ENCODE measurements at regions not wholly inside any gene's neighbourhood (a gene's known extent, or its start where the extent isn't known, plus 50 kb on each side); places are given as distances from the start of the nearest gene placed in this dataset.

GRCh38 chr10:1989090-1989489, 251.8 kb upstream of the ADARB2 start:
- DNase-seq: no peak
- Mint-ChIP-seq H3K4me1 (no peaks in the 10 kb centered on the region), H3K27ac (no peak overlapping the region), H3K9me3 (no peaks in the 10 kb centered on the region), H3K4me3 (no peak overlapping the region), H3K27me3 (no peaks in the 10 kb centered on the region), H3K36me3 (no peaks in the 10 kb centered on the region)
- CTCF ChIA-PET: no interaction called here

- DNase-seq: no peak
- Mint-ChIP-seq H3K4me1 (no peaks in the 10 kb centered on the region), H3K27ac (no peak overlapping the region), H3K9me3 (no peaks in the 10 kb centered on the region), H3K4me3 (no peak overlapping the region), H3K27me3 (no peaks in the 10 kb centered on the region), H3K36me3 (no peaks in the 10 kb centered on the region)
- CTCF ChIA-PET: no interaction called here
Measured at GRCh38 chr10:1981976-1982375, 244.7 kb upstream of the ADARB2 start.

GRCh38 chr10:1980459-1980858, 243.1 kb upstream of the ADARB2 start:
- no peaks in the 10 kb centered on the region for H3K9me3 Mint-ChIP-seq
- DNase-seq: no peak
- no peaks in the 10 kb centered on the region for H3K4me1 Mint-ChIP-seq
- H3K27ac Mint-ChIP-seq: no peak overlapping the region
- H3K27me3 Mint-ChIP-seq: no peaks in the 10 kb centered on the region
- H3K4me3 Mint-ChIP-seq: no peak overlapping the region
- CTCF ChIA-PET: no interaction called here
- H3K36me3 Mint-ChIP-seq: no peaks in the 10 kb centered on the region

DNA sequence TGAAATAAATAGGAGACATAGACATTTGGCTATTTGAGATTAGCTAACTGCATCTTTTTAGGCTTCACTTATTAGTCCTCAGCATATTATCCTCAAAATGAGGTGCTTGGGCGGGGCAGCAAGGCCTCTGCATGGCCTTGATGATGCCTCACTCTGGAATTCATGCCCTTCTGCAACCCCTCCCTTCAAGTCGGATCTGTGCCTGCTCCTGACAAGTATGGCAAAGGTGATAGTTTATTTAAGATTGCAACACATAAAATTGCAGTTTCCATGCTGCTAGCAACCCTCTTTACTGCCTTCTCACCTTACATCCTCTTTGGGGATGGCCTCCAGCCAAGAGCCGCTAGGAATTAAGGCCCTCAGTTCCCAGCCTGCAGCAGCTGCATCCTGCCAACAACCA, 241.3 kb upstream of the ADARB2 start:
- no peak overlapping the region for H3K27ac Mint-ChIP-seq
- CTCF ChIA-PET: no interaction called here
- H3K27me3 Mint-ChIP-seq: no peaks in the 10 kb centered on the region
- H3K36me3 Mint-ChIP-seq: no peaks in the 10 kb centered on the region
- H3K9me3 Mint-ChIP-seq: no peaks in the 10 kb centered on the region
- no peak for DNase-seq
- no peaks in the 10 kb centered on the region for H3K4me1 Mint-ChIP-seq
- no peak overlapping the region for H3K4me3 Mint-ChIP-seq

GRCh38 chr10:1977461-1977860, 240.1 kb upstream of the ADARB2 start:
- Mint-ChIP-seq H3K27me3 (no peaks in the 10 kb centered on the region), H3K9me3 (no peaks in the 10 kb centered on the region), H3K4me3 (no peak overlapping the region), H3K4me1 (no peaks in the 10 kb centered on the region), H3K36me3 (no peaks in the 10 kb centered on the region), H3K27ac (no peak overlapping the region)
- no peak for DNase-seq
- CTCF ChIA-PET: no interaction called here

DNA sequence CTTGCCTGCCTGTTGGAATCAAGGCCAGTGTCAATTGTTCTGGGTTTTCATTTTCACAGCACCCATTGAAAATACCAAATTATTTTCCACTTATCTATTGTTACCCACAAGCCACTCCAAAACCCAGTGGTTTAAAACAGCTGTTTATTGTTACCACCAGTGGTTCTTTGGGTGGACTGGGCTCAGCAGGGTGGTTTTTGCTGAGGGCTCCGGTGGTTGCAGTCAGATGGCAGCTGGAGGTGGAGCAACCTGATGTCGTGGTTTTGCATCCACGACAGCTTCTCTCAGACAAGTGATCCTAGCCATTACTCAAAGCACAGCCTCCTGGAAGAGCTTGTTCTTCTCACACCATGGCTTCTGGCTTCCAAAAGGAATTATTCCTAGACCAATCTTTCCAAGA, 235.1 kb upstream of the ADARB2 start:
- no peak overlapping the region for H3K27ac Mint-ChIP-seq

DNA sequence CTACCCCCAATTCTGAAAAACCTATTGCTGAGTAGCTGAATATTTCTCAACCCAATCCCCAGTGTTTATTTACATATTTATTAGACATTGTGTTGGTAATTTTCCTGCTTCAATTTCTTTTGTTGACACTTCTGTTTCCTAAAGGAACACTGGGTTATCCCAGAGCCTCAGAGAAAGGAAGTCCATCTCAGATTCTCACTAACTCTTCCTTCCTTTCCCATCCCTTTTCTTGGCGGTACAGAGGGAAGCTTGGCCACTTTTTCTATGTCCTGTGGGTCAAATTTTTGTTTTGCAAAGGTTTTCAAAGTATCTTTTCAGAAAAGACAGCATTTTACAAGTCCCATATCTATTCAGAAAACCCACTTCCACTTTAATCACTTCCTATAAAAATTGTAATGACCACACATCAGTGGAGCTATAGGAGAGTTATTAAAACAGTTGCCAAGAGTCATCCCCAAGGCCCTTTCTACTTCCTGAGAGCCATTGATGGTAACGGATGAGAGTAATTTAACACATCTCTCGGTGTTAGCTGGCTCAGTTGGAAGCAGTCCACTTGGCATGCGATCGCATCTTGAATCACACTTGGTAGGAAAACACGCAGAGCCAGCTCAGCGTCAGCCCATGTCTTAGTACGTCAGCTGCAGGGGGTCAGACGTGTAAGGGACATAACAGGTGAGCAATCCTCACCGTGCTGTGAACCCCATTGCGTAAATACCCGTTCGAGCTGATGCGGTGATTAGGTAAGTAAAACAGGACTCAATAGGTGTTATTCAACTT, 231.1 kb upstream of the ADARB2 start:
- Mint-ChIP-seq H3K27me3 (no peaks in the 10 kb centered on the region), H3K36me3 (no peaks in the 10 kb centered on the region), H3K4me3 (no peak overlapping the region), H3K9me3 (peaks cover 3% of the 10 kb centered on the region), H3K27ac (no peak overlapping the region), H3K4me1 (no peaks in the 10 kb centered on the region)
- no peak for DNase-seq
- CTCF ChIA-PET: no interaction called here

More for the DNA sequence above, 235.1 kb upstream of the ADARB2 start:
- H3K4me3 Mint-ChIP-seq: no peak overlapping the region
- H3K9me3 Mint-ChIP-seq: peaks cover 3% of the 10 kb centered on the region
- no peaks in the 10 kb centered on the region for H3K27me3 Mint-ChIP-seq
- CTCF ChIA-PET: no interaction called here
- H3K36me3 Mint-ChIP-seq: no peaks in the 10 kb centered on the region
- no peaks in the 10 kb centered on the region for H3K4me1 Mint-ChIP-seq
- no peak for DNase-seq

DNA sequence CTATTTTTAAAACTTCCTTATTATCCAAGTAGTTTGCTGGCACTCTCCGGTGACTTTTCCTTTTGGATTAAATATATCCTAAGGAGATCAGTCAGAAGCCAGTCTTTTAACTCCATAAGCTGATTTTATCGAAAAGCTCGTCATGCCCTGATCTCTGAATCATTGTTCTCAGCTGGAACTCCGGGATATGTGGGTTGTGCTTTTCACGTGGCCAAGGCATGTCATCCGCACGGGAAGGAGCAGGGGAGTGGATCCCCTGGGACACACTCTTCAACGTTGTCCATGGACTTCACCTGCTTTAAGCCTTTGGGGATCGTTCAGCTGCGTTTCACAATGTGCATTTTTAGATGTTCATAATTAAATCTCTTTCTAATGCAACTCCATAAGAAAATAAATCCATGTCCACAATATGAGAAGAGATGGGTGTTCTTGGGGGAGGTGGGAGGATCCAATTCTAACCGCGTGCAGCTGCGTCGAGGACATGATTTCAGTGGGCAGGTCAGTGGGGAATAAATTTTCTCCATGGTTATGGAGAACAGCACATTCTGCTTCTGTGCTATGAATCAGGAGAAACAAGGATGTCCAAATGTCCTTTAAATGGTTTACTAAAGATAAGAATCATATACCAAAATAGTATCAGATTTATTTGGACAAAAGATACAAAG, 229.5 kb upstream of the ADARB2 start:
- H3K36me3 Mint-ChIP-seq: no peaks in the 10 kb centered on the region
- CTCF ChIA-PET: no interaction called here
- no peaks in the 10 kb centered on the region for H3K4me1 Mint-ChIP-seq
- no peaks in the 10 kb centered on the region for H3K27me3 Mint-ChIP-seq
- no peak for DNase-seq
- no peaks in the 10 kb centered on the region for H3K9me3 Mint-ChIP-seq
- no peak overlapping the region for H3K4me3 Mint-ChIP-seq
- no peak overlapping the region for H3K27ac Mint-ChIP-seq

GRCh38 chr10:1964476-1964875, 227.2 kb upstream of the ADARB2 start:
- Mint-ChIP-seq H3K27ac (no peak overlapping the region), H3K27me3 (peaks cover 4% of the 10 kb centered on the region), H3K9me3 (no peaks in the 10 kb centered on the region), H3K36me3 (no peaks in the 10 kb centered on the region), H3K4me1 (no peaks in the 10 kb centered on the region), H3K4me3 (no peak overlapping the region)
- CTCF ChIA-PET: no interaction called here
- DNase-seq: no peak

GRCh38 chr10:1963341-1963740, 226.0 kb upstream of the ADARB2 start:
- Mint-ChIP-seq H3K36me3 (no peaks in the 10 kb centered on the region), H3K27ac (no peak overlapping the region), H3K4me3 (no peak overlapping the region), H3K4me1 (no peaks in the 10 kb centered on the region), H3K9me3 (no peaks in the 10 kb centered on the region), H3K27me3 (peaks cover 4% of the 10 kb centered on the region)
- no peak for DNase-seq
- CTCF ChIA-PET: no interaction called here

DNA sequence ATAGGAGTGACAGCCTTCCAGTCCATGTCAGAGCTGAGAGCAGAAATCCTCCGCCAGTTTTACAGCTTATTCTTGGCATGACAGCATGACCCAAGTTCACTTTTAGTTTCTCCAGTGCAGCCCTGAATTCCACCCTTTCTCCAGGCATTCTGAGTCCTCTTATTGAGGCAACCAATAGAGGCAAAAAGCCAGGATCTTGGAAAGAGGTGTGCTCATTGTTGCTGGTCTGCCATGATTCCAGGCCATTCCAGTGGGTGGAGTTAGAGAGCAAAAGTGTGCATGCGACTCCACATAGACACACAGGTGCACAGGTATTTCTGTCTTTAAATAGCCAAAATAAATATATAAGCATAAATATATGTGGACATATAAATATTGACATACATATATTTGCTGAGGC, 224.7 kb upstream of the ADARB2 start:
- DNase-seq: no peak
- no peak overlapping the region for H3K27ac Mint-ChIP-seq
- H3K36me3 Mint-ChIP-seq: no peaks in the 10 kb centered on the region
- peaks cover 4% of the 10 kb centered on the region for H3K4me1 Mint-ChIP-seq
- no peaks in the 10 kb centered on the region for H3K9me3 Mint-ChIP-seq
- H3K4me3 Mint-ChIP-seq: no peak overlapping the region
- CTCF ChIA-PET: no interaction called here
- peaks cover 4% of the 10 kb centered on the region for H3K27me3 Mint-ChIP-seq

DNA sequence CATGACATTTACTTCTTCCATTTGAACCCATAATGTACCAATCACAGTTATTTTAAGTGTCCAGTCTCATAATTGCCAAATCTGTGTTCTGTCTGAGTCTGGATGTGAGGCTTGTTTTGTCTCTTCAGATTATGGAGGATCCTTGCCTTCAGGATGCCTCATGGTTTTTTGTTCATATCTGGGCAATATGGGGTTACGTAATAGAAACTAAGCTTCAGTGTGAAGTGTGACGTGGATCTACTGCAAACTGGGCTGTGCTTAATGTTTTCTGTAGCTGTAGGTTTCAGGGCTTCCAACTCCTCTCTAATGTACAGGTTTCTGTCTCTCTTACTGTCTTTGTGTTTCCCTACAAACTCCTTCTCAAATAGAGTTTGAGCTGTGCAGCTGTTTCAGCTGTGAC, 223.7 kb upstream of the ADARB2 start:
- no peak overlapping the region for H3K4me3 Mint-ChIP-seq
- H3K27me3 Mint-ChIP-seq: peaks cover 4% of the 10 kb centered on the region
- no peaks in the 10 kb centered on the region for H3K9me3 Mint-ChIP-seq
- no peaks in the 10 kb centered on the region for H3K36me3 Mint-ChIP-seq
- H3K27ac Mint-ChIP-seq: no peak overlapping the region
- CTCF ChIA-PET: no interaction called here
- H3K4me1 Mint-ChIP-seq: peaks cover 4% of the 10 kb centered on the region
- no peak for DNase-seq

- Mint-ChIP-seq H3K36me3 (no peaks in the 10 kb centered on the region), H3K27ac (no peak overlapping the region), H3K4me3 (no peak overlapping the region), H3K9me3 (peaks cover 4% of the 10 kb centered on the region), H3K4me1 (peaks cover 4% of the 10 kb centered on the region), H3K27me3 (peaks cover 4% of the 10 kb centered on the region)
- DNase-seq: no peak
- CTCF ChIA-PET: no interaction called here
Measured at GRCh38 chr10:1957057-1957456, 219.7 kb upstream of the ADARB2 start.

DNA sequence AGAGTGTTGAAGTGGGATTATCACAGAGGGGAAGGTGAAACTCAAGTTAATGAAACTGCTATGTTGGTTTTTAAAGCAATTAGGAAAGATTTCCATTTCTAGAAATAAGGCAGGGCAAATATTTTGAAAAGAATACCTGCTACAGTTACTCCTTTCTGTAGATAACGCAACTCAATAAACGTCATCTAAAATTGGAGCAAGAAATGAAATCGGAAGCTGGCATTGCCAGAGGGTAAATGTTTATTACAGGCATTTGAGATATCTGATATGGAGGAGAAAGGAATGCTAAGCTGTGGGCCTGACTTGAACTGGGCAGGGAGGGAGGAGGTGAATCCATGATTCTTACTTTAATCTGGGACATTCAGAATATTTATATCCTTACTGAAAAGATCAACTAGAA, 217.0 kb upstream of the ADARB2 start:
- no peaks in the 10 kb centered on the region for H3K36me3 Mint-ChIP-seq
- H3K27ac Mint-ChIP-seq: no peak overlapping the region
- CTCF ChIA-PET: no interaction called here

More for the DNA sequence above, 217.0 kb upstream of the ADARB2 start:
- H3K4me3 Mint-ChIP-seq: no peak overlapping the region
- no peak for DNase-seq
- peaks cover 7% of the 10 kb centered on the region for H3K9me3 Mint-ChIP-seq
- no peaks in the 10 kb centered on the region for H3K27me3 Mint-ChIP-seq
- H3K4me1 Mint-ChIP-seq: peaks cover 4% of the 10 kb centered on the region

Data from activated naive CD4-positive, alpha-beta T cell treated with anti-CD3 and anti-CD28 coated beads, Interleukin-2, amount 10 ng/mL, durations not matched to agents 7 days and 5 days (primary cell).